ENCODE measurements at regions not wholly inside any gene's neighbourhood (a gene's known extent, or its start where the extent isn't known, plus 50 kb on each side); places are given as distances from the start of the nearest gene placed in this dataset.
A peak's percentile ranks its signal among the peaks of the same experiment; 100 is the strongest.

GRCh38 chrX:119999087-119999634 lies 55.6 kb upstream of the NKAP start:
- DNase-seq (ENCODE audit: low spot score) = no peak
- Mint-ChIP-seq H3K4me3 (no peak overlapping the region), H3K9me3 (peaks cover 26% of the 10 kb centered on the region)

GRCh38 chrX:119997570-119997969 lies 54.0 kb upstream of the NKAP start:
- Mint-ChIP-seq H3K9me3 (peaks cover 29% of the 10 kb centered on the region), H3K36me3 (no peaks in the 10 kb centered on the region), H3K27me3 (ENCODE audit: insufficient read depth, low read depth) (peaks cover 87% of the 10 kb centered on the region), H3K27ac (no peak overlapping the region), H3K4me1 (peaks cover 3% of the 10 kb centered on the region), H3K4me3 (no peak overlapping the region)
- Histone ChIP-seq H3K9ac (no peak overlapping the region), H3K27ac (no peak overlapping the region), H3K36me3 (no peaks in the 10 kb centered on the region), H3F3A (ENCODE audit: low read depth) (no peaks in the 10 kb centered on the region), H3K4me1 (no peaks in the 10 kb centered on the region), H3K79me2 (ENCODE audit: low read depth) (no peaks in the 10 kb centered on the region), H3K4me3 (no peak overlapping the region), H3K27me3 (peaks cover 100% of the 10 kb centered on the region), H2AFZ (replicated peaks) (no peak overlapping the region), H4K20me1 (ENCODE audit: low read depth) (peaks cover 4% of the 10 kb centered on the region), H3K4me2 (no peak overlapping the region), H3K9me3 (ENCODE audit: low read depth) (no peaks in the 10 kb centered on the region)
- no peak for DNase-seq (ENCODE audit: low spot score)
- TF ChIP-seq, protein P1, sequence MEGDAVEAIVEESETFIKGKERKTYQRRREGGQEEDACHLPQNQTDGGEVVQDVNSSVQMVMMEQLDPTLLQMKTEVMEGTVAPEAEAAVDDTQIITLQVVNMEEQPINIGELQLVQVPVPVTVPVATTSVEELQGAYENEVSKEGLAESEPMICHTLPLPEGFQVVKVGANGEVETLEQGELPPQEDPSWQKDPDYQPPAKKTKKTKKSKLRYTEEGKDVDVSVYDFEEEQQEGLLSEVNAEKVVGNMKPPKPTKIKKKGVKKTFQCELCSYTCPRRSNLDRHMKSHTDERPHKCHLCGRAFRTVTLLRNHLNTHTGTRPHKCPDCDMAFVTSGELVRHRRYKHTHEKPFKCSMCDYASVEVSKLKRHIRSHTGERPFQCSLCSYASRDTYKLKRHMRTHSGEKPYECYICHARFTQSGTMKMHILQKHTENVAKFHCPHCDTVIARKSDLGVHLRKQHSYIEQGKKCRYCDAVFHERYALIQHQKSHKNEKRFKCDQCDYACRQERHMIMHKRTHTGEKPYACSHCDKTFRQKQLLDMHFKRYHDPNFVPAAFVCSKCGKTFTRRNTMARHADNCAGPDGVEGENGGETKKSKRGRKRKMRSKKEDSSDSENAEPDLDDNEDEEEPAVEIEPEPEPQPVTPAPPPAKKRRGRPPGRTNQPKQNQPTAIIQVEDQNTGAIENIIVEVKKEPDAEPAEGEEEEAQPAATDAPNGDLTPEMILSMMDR (IDR thresholded peaks at IDR 0.05) = no peak
- TF ChIP-seq EZH2phosphoT487 (IDR thresholded peaks at IDR 0.05) (no peak), EZH2 (IDR thresholded peaks at IDR 0.05) (peak; percentile 38)

More at GRCh38 chrX:119999087-119999634, 55.6 kb upstream of the NKAP start:
- Histone ChIP-seq H3K27ac (no peak overlapping the region), H4K20me1 (ENCODE audit: low read depth) (no peaks in the 10 kb centered on the region), H3K4me3 (no peak overlapping the region), H2AFZ (replicated peaks) (no peak overlapping the region), H3K9ac (no peak overlapping the region), H3F3A (ENCODE audit: low read depth) (no peaks in the 10 kb centered on the region), H3K36me3 (no peaks in the 10 kb centered on the region), H3K79me2 (ENCODE audit: low read depth) (no peaks in the 10 kb centered on the region), H3K4me1 (no peaks in the 10 kb centered on the region), H3K4me2 (no peak overlapping the region), H3K9me3 (ENCODE audit: low read depth) (no peaks in the 10 kb centered on the region), H3K27me3 (peaks cover 100% of the 10 kb centered on the region)
- Mint-ChIP-seq H3K27ac (no peak overlapping the region), H3K27me3 (ENCODE audit: insufficient read depth, low read depth) (peaks cover 77% of the 10 kb centered on the region), H3K4me1 (peaks cover 3% of the 10 kb centered on the region), H3K36me3 (no peaks in the 10 kb centered on the region)
- TF ChIP-seq EZH2 (IDR thresholded peaks at IDR 0.05) (peak; percentile 88), EZH2phosphoT487 (IDR thresholded peaks at IDR 0.05) (peak; percentile 67)
- TF ChIP-seq, protein P1 (IDR thresholded peaks at IDR 0.05) = no peak

GRCh38 chrX:119996600-119997524 lies 53.3 kb upstream of the NKAP start:
- Mint-ChIP-seq H3K4me3 (no peak overlapping the region), H3K4me1 (peaks cover 3% of the 10 kb centered on the region), H3K9me3 (peaks cover 28% of the 10 kb centered on the region), H3K27me3 (ENCODE audit: insufficient read depth, low read depth) (peaks cover 86% of the 10 kb centered on the region), H3K36me3 (no peaks in the 10 kb centered on the region), H3K27ac (no peak overlapping the region)
- Histone ChIP-seq H3F3A (ENCODE audit: low read depth) (no peaks in the 10 kb centered on the region), H3K4me2 (no peak overlapping the region), H3K4me3 (no peak overlapping the region), H3K79me2 (ENCODE audit: low read depth) (no peaks in the 10 kb centered on the region), H3K27ac (no peak overlapping the region), H3K4me1 (no peaks in the 10 kb centered on the region), H3K9ac (no peak overlapping the region), H2AFZ (replicated peaks) (no peak overlapping the region), H4K20me1 (ENCODE audit: low read depth) (peaks cover 4% of the 10 kb centered on the region), H3K9me3 (ENCODE audit: low read depth) (no peaks in the 10 kb centered on the region), H3K27me3 (peaks cover 100% of the 10 kb centered on the region), H3K36me3 (no peaks in the 10 kb centered on the region)
- TF ChIP-seq EZH2 (IDR thresholded peaks at IDR 0.05) (peak; percentile 54), EZH2phosphoT487 (IDR thresholded peaks at IDR 0.05) (no peak)
- TF ChIP-seq, protein P1 (IDR thresholded peaks at IDR 0.05) = no peak
- no peak for DNase-seq (ENCODE audit: low spot score)
